GM18951 (cell line): ENCODE measurements at regions not wholly inside any gene's neighbourhood (a gene's known extent, or its start where the extent isn't known, plus 50 kb on each side); places are given as distances from the start of the nearest gene placed in this dataset.

Source experiments
- POLR2A ChIP-seq: IDR thresholded peaks from 4 replicates; pipeline ENCODE4 v1.6.1; 2011; ENCODE audit warnings: mild to moderate bottlenecking; ENCODE audit not compliant: insufficient read length, insufficient read depth; ENCODE audit errors: extremely low read depth
- in situ Hi-C: fragments of 300-500 bp; cut with MboI; formaldehyde crosslinking; loops from one replicate; pipeline ENCODE4 v1.12.0; 2022; ENCODE audit warnings: low sequenced_read_pairs, mixed read lengths, inconsistent platforms; ENCODE audit not compliant: unreplicated experiment

DNA sequence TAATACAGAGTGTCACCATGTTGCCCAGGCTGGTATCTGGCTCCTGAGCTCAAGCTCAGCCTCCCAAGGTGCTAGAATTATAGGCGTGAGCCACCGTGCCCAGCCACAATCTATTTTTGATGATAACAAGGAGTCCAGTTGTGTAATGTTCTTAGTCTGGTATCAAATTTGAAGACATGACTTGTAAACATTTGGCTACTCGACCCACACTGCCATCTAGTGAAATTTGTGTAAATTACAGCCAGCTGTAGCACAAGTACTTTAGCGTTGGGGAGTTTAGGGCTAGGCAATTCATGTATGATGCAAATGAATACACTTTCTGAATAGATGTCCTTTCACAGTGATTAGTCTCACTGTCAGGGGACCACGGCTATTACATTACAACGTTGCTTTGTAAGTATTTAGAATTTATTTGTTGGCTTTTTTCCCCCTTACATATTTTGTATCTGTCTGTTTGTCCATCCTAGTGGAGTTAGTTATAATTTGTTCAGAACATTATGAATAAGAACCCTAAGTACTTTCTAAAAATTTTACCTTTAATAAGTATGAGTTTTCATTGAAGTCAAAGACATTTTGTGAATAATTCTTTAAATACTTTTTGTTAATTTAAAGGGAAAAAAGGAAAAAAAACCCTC lies 139.7 kb downstream of the PRDM13 start:
- TF ChIP-seq POLR2A = no peak
- in situ Hi-C loops = loop anchor here (10.0 to 25.0 kb wide), 2 partner anchors 162 to 434 kb away; no protein-coding TSS in a partner anchor

DNA sequence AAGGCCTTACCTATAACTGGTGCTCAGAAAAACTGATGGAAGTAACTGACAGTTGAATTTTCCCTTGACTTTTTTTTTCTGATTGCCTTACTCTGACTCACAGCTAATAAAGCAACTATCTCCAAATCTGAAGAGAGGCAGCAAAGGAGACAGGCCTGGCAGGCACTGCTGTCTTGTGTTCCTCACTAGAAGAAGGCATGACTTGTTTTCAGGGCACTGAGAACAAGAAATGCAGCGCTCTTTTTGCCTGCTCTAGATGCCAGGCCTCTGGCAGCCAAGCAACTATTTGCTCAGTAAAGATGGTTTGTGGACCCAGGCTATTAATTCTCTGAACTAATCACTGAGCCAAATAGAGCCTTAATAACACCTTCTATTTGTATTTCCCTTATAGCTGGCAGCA lies 155.1 kb downstream of the PRDM13 start:
- no peak for TF ChIP-seq POLR2A
- in situ Hi-C loops = no loop called here

DNA sequence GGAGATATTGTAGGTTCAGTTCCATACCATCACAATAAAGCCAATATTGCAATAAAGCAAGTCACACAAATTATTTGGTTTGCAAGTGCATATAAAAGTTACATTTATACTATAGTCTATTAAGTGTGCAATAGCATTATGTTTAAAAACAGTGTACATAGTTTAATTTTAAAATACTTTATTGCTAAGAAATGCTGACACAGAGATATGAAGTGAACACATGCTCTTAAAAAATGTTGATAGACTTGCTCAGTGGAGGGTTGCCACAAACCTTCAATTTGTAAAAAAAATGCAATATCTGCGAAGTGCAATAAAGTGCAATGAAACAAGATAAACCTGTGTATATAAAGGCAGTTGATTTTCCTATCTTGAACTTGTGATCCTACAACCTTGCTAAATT lies 161.5 kb downstream of the PRDM13 start:
- in situ Hi-C loops = no loop called here
- TF ChIP-seq POLR2A = no peak

DNA sequence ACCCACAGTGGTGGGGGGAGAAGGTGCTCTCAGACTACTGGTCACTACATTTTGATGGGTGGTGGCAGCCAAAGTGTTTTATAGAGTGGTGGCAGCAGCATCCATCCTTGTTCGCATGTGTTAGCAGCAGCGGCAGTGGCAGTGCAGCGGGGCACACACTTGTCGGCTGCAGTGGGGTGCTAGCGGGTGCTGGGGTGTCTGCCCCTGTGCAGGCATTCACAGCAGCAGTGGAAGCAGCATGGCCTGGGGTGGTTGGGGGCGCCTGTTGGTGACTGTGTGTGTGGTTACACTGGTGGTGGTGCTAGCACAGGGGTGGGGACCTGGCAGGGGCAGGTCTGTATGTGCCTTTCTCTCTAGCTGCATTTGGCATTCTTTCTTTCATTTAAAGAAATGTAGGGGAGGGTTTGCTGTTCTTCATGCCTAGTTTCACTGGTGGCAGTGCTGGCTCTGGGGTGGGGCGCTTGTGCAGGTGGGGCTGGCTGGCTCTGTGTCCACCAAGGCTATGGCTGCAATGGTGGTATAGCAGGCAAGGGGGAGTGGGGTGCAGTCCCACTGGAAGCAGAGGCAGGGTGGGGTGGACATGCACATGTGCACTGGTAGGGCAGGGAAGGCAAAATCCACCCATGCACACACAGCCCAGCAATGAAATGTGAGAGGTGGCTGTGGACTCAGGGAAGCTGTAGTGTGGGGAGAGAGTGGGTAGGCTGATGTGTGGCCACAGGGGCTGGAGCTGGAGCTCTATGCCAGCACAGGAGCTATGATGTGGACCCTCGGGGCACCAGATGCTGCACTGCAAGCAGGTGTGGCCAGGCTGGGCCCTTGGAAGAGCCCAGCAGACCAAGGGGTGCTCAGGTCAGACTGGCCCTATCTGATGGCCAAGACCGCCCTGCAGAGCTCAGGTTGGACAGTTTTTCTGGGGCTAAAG lies 173.3 kb downstream of the PRDM13 start:
- TF ChIP-seq POLR2A = no peak
- in situ Hi-C loops = no loop called here

DNA sequence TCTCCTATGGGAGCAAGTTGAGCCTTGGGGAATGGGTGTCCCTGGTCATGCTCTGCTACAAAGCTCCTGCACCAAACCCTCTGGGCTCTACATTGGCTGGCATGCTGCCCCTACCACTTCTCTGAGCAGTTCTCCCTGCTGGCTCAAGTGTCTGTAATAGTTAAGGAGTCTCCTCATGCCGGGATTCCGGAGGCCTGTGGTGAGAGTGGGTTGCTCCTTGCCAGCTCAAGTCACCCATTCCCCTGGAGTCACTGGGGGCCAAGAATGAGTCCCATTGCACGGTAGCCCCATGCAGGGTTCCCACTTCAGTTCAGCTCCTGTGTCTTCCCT lies 173.9 kb downstream of the PRDM13 start:
- in situ Hi-C loops = no loop called here
- TF ChIP-seq POLR2A = no peak

DNA sequence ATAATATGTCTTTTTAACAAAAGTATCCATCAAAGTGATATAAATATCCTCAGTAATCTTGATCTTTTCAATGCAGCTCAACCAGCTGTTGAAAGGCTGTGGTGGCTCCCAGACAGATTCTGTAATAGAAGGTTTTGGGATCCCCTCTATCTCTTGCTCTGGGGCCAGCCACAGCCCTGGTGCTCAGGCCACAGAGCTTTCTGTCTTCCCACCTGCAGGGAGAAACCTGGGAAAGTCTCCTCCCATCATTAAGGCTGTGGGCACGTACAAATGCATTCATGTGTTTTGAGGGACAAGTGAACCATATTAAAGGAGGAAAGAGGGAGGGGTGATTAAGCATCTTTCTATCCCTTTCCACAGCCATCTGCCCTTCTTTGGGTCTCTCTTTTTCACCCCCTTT lies 183.1 kb downstream of the PRDM13 start:
- in situ Hi-C loops = no loop called here
- TF ChIP-seq POLR2A = no peak

DNA sequence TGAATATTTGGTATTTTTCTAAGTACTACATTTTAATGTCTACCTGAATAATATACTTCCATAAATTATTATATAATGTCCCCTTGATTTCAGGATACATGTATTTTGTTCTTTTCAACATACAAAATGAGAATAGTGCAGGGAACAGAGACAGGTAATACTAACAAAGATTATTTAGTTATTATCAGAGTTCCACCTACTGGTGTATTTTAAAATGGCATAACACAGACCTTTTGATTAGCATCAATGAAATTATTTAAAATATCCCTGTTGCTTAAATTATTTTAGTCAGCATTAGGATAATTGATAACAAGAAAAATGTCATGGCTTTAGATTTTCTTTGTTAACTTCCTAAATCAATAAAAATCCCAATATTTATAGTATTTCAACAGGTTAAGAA lies 184.0 kb downstream of the PRDM13 start:
- in situ Hi-C loops = no loop called here
- no peak for TF ChIP-seq POLR2A

DNA sequence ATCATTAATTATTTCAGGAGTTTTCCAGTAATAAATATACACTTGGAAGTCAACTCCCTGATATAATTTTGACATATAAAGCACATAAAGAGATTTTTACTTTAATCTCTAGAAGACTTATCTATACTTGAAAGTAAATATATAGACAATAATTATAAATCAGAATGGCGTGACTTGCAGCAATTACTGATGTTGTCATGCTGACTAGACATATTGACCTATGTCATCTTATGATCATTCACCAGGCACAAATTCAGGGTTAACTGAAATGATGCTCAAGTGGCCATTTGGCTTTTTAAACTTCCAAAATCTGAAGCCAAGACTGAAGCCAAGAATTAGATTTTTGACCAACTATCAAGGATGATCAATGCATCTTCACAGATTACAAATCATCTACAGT lies 192.2 kb downstream of the MCHR2 start:
- no peak for TF ChIP-seq POLR2A
- in situ Hi-C loops = no loop called here

DNA sequence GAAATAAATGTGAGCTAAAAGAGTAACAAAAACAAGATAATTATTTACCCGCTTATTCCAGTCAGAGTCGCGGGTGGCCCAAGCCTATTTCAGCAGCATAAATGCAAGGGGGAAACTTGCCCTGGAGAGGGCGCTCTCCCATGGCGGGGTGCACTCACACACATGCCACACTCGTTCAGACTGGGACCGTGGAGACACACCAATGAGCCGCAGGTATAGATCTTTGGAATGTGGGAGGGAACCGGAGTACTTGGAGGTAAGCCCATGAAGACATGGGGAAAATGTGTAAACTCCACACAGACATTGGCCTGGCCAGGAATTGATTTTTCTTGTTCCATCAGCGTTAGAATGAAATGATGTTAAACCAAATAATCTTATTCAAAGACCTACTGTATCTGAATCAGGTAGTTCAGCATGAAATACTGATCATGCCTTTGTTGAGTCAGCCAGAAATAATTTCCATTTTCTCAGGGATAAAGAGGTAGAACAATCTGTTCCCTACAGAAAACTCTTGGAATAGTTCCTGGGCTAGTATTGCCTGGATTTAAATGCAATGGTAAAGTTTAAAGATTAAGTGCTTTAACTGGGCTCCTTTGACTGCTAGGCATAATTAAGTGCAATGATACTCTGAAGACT lies 191.5 kb downstream of the MCHR2 start:
- no peak for TF ChIP-seq POLR2A
- in situ Hi-C loops = no loop called here

DNA sequence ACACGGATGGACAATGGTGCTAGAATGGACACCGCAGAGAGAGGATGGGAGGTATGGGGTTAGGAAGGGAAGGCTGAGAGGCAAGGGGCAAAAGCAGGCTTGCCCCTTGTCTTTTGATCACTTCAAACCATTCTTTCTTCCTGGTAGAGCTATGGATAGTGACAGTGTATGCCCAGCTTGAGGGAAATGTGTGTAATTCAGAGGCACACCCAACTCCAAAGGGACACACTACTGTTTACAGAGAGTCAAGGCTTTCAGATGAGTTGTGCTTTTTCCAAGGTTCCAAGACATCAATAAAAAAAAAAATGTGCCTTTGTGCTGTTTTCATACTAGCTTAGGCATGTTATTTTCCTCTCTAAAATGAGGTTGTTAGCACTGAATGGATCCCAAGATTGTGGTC lies 185.0 kb downstream of the MCHR2 start:
- in situ Hi-C loops = no loop called here
- no peak for TF ChIP-seq POLR2A

DNA sequence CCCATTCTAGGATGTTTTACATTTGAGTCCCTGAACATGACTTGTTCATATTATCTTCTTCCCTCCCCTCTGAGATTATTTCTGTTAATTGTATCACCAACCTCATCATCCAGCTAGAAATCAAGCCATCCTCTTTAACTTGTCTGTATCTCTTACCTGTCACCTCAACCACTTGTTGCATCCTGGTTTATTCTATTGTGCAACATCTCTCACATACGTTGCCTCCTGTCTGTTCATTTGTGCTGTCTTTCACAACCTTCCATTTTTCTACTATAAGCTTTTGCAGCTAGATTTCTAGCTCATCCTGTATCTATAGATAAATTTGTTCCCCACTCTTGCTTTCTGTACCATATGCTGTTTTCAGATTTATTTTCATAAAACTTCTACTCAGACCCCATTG lies 183.7 kb downstream of the MCHR2 start:
- in situ Hi-C loops = no loop called here
- no peak for TF ChIP-seq POLR2A

DNA sequence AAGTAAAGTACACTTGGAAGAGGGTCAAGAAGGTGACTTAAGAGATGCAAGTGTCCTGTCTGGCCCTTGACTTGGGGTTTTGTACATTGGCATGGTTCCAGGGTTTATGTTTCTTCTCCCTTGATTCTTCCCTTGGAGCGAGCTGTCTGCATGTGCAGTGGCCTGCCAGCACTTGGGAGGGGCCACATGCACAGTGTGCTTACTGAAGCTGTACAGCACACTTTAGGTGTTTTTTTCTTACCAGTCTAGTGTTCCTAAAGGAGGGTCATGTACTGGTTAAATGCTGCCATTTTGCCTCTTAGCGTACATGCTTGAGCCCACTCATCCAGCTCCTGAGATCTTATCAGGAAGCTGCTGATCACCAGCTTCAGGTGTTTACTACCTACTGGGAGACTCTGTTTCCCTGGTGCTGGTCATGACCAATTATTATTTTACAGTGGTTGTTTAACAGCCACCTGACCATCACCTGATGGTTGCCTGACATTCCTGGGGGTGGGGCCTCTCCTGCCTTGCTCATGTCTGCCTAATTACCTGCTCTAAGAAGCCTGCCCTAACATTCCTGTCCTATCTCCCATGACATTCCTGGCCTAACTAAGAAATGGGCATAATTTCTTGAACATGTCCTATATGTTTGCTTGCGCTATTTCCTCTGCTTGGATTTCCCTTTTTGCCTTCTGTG lies 182.9 kb downstream of the MCHR2 start:
- TF ChIP-seq POLR2A = no peak
- in situ Hi-C loops = no loop called here

DNA sequence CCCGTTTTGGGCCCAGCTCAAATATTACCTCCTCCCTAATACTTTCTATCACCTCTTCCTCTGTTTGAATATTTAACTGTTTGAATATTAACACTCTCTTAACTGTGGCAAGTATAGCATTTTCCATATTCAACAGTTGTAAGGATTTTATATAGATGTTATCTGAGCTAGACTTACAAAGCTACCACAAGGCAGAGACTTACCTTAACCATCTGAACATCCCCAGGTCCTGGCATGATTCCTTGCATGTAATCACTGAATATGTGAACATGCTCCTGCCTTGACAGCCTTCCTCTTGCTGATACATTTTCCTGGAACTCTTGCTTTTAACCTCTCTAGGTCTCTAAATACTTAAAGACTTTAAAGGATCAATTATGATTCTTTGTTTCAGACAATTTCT lies 182.4 kb downstream of the MCHR2 start:
- in situ Hi-C loops = no loop called here
- TF ChIP-seq POLR2A = no peak

DNA sequence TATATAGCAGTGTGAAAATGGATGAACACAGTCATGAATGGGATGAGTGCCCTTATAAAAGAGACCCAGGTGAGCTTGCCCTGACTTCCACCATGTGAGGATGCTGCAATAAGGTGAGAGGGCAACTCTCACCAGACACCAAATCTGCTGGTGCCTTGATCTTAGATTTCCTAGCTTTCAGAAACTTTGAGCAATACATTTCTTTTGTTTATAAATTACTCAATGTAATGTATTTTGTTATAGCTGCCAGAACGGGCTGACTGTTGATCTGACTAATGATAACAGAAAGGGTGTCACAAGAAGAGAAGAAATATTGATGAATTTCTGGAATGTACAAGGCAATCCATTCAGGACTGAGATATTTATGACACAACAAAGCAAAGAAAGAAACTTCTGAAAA lies 180.5 kb downstream of the MCHR2 start:
- no peak for TF ChIP-seq POLR2A
- in situ Hi-C loops = no loop called here
